NB4 (cell line): ENCODE measurements at regions not wholly inside any gene's neighbourhood (a gene's known extent, or its start where the extent isn't known, plus 50 kb on each side); places are given as distances from the start of the nearest gene placed in this dataset.

Experiments used
- POLR2A ChIP-seq: IDR thresholded peaks from 2 replicates; pipeline ENCODE4 v1.6.1; 2011; ENCODE audit warnings: mild to moderate bottlenecking; ENCODE audit not compliant: insufficient read length; ENCODE audit errors: extremely low read depth
- TF ChIP-seq, protein P1 (sequence below): IDR thresholded peaks from one replicate; pipeline ENCODE4 v1.5.1; 2012; ENCODE audit warnings: low read depth, low read length
- TF ChIP-seq, protein P2 (sequence below): IDR thresholded peaks from 2 replicates; pipeline ENCODE4 v1.6.1; 2011; ENCODE audit warnings: low read depth, low read length

DNA sequence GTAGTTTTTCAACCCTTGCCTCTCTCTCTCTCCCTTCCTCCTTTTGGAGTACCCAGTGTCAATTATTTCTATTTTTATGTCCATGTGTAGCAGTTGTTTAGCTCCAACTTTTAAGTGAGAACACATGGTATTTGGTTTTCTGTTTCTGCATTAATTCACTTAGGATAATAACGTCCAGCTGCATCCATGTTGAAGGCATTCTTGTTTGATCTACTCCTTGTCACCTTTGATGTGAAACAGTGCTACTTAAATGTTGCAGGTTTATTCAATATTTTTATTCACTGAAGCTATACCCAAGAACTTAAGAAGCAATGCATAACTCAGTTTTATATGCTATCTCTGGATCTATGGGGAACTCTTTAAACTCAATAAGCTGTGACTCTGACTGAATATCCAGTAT is 465.2 kb upstream of the ADGRB3 start:
- TF ChIP-seq, protein P1, sequence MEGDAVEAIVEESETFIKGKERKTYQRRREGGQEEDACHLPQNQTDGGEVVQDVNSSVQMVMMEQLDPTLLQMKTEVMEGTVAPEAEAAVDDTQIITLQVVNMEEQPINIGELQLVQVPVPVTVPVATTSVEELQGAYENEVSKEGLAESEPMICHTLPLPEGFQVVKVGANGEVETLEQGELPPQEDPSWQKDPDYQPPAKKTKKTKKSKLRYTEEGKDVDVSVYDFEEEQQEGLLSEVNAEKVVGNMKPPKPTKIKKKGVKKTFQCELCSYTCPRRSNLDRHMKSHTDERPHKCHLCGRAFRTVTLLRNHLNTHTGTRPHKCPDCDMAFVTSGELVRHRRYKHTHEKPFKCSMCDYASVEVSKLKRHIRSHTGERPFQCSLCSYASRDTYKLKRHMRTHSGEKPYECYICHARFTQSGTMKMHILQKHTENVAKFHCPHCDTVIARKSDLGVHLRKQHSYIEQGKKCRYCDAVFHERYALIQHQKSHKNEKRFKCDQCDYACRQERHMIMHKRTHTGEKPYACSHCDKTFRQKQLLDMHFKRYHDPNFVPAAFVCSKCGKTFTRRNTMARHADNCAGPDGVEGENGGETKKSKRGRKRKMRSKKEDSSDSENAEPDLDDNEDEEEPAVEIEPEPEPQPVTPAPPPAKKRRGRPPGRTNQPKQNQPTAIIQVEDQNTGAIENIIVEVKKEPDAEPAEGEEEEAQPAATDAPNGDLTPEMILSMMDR = no peak
- TF ChIP-seq, protein P2, sequence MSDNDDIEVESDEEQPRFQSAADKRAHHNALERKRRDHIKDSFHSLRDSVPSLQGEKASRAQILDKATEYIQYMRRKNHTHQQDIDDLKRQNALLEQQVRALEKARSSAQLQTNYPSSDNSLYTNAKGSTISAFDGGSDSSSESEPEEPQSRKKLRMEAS = no peak
- TF ChIP-seq POLR2A = no peak
